ENCODE measurements at regions not wholly inside any gene's neighbourhood (a gene's known extent, or its start where the extent isn't known, plus 50 kb on each side); places are given as distances from the start of the nearest gene placed in this dataset.
A peak's percentile ranks its signal among the peaks of the same experiment; 100 is the strongest.

DNA sequence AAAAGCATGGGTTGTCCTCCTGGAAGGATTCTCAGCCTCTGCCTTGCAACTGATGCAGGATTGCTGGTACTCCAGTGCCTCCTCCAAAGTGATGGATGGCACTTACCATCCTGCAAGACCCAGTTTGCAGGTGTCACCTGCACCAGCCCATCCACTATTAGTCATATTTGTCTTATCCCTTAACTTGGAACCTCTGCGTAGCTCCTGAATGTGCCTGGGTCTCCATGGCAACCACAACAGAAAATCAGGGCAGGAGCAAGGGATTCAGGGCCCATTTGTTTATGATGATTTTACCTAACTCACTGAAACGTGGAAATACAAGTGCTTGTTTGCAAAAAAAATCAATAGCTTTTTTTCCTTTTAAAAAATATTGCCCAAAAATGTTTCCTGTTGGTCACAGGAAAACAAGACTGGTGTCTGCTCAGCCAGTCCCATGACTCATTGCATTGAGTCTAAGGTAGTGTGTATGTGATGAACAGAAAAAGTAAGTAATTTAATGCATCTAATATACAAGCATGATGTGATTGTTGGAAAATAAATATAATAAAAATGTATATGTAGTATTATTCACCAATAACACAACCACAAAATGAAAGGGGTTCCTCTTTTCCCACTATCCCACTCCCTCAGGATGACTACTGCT, 1196.3 kb upstream of the TMEM132C start:
- DNase-seq (ENCODE audit: low read depth in 2 of 2) = no peak

DNA sequence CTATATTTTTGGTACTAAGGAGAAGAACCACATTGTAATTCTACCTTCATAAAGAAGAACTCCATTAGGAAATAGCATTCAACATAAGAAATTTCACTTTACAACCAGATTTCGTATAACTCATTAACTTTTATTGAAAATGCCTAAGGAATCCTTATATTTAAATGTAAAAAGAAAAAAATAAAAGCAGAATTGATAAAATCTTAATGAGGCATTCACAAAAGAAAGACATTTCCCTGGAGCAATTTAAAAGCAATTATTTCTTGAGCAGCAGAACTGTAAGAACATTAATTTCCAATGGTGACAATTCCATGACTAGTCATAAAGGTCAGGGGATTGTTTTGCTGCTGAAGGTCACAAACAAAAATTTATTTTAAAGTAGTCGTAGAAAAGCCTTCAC, 1192.8 kb upstream of the TMEM132C start:
- no peak for DNase-seq (ENCODE audit: low read depth in 2 of 2)

DNA sequence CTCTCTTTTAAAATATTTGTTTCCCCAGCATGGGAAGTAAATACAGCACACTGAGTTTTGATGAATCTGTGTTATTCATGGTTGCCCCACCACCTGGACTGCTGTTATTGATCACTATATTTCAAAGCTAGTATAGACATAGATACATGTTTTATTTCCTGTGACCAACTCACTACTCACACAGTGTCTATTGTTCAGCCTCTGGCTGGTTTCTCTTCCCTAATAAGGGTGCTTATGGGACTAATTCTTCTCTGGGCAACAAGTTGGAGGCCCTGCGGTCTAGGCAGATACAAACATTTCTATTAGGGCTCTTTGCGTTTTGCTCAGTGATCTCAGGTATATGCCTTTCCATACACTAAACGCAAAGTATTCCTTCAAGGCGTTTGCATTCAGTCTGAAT, 1191.0 kb upstream of the TMEM132C start:
- DNase-seq (ENCODE audit: low read depth in 2 of 2) = no peak

GRCh38 chr12:127077262-127078045, 1189.5 kb upstream of the TMEM132C start:
- DNase-seq (ENCODE audit: low read depth in 2 of 2) = no peak

DNA sequence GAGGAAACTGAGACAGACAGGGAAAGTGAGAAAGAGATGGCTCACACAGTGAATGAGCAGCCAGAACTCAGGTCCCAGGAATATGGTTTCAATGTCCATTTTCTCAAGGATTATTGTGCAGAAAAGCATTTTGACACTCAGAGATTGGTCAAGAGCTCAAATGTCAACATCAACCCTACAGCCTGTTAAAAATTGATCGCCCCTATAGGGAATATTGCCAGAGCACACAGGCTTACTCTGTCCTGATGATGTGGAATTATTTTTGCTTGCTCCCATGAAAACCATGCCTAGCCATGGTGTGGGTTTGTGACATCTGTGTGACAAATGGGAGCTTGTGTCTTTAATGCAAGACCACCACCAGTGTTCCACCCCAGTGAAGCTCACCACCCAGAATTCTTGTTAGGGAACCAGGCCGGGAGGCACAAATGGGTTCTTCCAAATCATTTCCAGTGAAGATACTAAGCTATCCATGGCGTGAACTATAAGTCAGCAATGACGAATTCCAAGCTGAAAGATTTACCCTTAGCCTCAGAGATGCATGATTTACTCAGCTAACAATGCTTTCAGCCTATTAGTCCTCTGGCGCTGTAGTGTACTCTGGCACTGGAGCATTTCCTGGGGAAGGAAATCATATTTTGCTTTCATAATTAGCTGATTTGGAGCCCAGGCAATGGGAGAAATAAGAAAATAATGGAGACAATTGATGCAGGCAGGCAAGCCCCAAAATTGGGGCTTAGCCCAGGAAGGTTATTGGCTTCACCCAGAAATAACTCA, 1188.2 kb upstream of the TMEM132C start:
- no peak for DNase-seq (ENCODE audit: low read depth in 2 of 2)

DNA sequence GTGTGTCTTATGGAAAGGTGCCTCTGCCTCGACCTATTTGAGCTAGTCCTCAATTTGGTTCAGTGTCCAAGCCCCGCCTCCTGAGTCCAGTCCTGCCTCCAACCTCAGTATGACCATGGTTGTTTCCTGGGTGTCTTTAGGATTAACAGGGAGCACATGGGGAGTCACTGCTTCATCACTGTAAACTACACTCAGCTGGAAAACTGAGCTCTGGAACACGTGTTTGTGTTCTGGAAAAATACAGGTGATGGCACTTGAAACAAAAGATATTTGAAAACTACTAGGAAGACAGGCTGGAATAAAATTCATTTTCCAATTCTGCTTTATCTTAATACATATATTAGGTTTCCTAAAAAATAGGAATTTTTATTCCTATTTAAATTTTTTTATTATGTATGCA, 1187.3 kb upstream of the TMEM132C start:
- DNase-seq (ENCODE audit: low read depth in 2 of 2) = no peak

- DNase-seq (ENCODE audit: low read depth in 2 of 2) = no peak
These were observed 1185.9 kb upstream of the TMEM132C start for GRCh38 chr12:127081058-127081457.

DNA sequence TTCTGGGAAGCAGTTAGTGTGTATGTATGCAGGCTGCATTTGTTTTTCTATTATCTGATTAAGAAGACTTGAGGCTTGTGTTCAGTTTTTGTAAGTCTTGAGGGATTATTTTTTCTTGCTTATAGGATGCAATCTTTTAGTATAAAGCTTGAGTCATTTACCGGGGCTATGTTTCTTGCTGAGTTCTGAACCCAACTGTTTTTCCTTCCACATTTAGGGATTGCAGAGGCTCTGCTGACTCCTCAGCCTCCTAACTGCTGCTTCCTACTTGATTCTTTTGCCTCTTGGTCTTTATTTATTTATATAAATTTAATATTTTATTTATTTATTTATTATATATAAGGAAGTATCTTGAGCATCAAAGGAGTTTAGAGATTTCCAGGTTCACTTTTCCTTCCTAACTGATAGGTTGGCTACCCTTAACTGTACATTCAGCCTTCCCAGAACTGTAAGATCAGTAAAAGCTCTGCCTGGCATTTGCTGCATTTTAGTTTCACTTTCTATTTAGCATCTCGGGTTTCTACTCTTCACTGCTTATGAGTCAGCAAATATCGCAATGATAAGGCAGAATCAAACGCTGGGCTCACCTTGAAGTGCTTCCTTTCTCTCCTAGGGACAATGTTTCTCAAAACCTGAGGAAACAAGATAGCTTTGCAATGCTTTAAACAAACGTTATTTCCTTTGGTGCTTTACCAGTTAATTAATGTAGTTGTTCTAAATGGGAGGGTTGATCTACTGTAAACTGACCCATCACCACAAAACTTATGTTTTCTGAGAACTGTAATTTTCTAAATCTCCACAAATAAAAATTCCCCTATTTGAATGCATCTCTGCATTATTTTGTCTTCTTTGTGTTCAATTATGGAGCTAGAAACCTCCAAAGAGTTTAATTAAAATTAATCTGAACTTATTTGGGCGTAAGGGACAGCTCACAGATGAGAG, 1183.7 kb upstream of the TMEM132C start:
- peak; percentile 51 to 54 for DNase-seq (ENCODE audit: low read depth in 2 of 2)

DNA sequence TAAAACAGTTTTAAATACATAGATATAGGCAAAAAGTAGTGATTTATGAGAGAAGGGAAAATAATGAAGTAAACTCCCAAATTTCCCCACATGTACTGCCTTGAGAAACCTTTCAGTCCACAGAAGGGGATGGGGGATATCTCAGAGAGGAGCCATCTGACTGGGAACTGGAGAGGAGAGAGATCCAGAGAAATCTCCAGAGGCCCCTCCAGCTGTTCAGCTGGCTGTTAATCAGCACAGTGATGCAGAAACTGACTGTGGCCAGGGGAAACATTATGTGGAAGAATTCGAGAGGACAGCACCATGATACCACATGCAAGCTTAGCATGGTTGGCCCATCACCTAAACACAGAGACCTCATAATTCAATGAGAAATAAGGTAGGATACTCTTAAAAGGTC, 1165.9 kb upstream of the TMEM132C start:
- no peak for DNase-seq (ENCODE audit: low read depth in 2 of 2)

- DNase-seq (ENCODE audit: low read depth in 2 of 2) = no peak
These were observed 1160.9 kb upstream of the TMEM132C start for GRCh38 chr12:127106041-127106440.

DNA sequence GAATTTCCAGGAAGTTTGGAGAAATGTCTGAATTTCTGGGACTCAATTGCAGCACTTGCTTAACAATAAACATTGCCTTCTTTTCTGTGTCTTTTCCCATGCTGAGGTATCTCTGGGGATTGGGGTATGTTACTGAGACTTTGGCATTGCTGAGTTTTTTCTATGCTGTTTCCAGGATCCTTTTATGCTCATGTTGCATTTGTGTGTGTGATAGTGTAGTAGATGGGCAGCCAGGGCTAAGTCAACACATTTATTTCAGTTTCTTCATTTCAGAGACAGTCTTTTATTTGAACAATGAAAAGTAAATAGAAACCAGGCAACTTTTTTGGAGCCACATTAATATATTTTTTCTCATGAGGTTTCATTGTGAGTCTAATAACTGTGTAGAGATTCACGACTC, 1160.3 kb upstream of the TMEM132C start:
- DNase-seq (ENCODE audit: low read depth in 2 of 2) = no peak

DNA sequence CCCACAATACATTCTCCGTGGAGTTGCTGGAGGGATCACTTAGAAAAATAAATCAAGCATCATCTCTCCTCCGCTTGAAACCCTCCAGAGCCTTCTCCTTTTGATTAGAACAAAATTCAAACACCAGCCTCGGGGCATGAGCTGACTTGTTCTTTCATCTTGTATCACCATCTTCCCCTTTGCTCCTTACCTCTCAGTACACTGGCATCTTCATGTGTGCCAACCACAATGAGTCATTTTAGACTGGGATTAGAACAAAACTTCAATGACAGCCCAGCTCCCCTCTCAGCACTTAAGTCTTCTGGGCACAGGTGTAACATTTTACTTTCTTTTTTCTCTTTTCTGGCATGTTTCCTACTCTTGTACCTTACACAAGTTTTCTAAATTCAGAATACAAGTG, 1159.2 kb upstream of the TMEM132C start:
- DNase-seq (ENCODE audit: low read depth in 2 of 2) = no peak

GRCh38 chr12:127108360-127109215, 1158.4 kb upstream of the TMEM132C start:
- DNase-seq (ENCODE audit: low read depth in 2 of 2) = peak; percentile 18 to 21

- DNase-seq (ENCODE audit: low read depth in 2 of 2) = no peak
These were observed 1153.0 kb upstream of the TMEM132C start for GRCh38 chr12:127113945-127114344.

DNA sequence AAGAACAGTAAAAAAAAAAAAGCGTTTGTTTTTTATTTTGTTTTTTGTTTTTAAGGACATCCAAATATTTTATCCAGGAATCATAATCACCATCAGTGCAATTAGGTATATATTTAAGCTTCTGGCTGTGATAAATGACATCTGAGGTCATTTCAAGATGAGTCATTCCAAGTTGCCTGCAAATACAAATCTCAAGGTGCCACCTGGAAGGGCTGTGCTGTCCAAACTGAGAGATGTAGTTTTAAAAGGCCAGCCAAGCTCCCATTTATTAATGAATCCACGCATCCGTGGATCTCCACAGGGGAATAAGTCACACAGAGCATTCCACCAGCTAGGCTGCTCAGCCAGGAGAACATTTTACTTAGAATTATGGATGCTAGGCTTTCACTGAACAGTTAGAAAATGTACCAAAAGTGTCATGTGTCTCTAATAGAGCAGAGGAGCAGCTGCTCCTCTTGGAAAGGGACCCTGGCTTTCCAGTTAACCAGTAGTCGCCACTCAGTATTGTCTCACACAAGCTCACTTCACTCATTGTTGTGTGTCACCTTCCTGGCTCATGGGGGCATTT, 1151.4 kb upstream of the TMEM132C start:
- DNase-seq (ENCODE audit: low read depth in 2 of 2) = no peak

DNA sequence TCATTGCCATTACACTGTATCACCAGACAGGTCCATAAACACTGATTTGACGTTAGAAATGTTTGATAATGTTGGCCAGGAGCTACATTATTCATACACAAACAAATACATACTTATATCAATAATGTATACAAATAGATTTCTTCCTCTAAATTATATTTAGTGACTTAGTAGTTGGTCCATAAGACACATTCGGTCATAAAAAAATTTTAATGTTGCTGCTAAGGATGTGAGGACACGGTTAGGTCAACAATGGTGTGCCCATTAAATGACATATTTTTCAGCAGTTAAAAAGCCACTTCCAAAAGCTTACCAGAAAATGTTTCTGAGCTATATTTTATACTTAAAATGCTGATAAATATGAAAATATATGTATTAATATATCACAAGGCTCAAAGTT, 1148.7 kb upstream of the TMEM132C start:
- no peak for DNase-seq (ENCODE audit: low read depth in 2 of 2)

DNA sequence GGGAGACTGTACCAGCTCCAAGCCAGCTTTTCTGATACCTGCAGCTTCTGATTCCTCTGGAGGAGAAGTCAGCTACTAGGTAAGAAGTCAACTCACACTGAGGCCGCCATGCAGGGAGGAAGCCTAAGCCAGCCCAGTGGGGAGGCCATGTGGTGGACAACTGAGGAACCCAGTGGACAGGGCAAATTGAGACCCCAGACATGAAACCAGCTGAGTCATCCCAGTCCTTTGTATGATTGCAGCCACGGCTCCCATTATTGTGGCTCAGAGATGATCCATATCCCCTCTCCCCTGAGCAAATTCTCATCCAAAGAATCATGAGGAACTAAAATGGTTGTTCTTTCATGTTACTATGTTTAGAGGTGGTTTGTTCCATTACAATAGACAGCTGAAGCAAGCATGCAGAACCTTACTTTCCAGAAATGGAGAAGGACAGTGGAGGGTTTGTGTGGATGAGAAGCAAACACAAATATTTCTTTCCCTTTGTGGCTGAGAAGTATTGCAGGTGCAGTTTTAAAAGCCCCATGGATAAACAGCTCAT, 1147.3 kb upstream of the TMEM132C start:
- no peak for DNase-seq (ENCODE audit: low read depth in 2 of 2)

GRCh38 chr12:127120851-127121250, 1146.1 kb upstream of the TMEM132C start:
- no peak for DNase-seq (ENCODE audit: low read depth in 2 of 2)

- DNase-seq (ENCODE audit: low read depth in 2 of 2) = no peak
These were observed 1145.4 kb upstream of the TMEM132C start for GRCh38 chr12:127121494-127122084.
